Activated T-helper 1 cell treated with anti-CD3 and anti-CD28 coated beads, Interleukin-12 subunit alpha, Interleukin-12 subunit beta, Interleukin-2, Interleukin-4 antibody, amounts not matched to agents 30 ng/mL and 10 ng/mL and 1 ng/mL, durations not matched to agents 14 hours and 24 hours and 36 hours (primary cell): ENCODE measurements at regions not wholly inside any gene's neighbourhood (a gene's known extent, or its start where the extent isn't known, plus 50 kb on each side); places are given as distances from the start of the nearest gene placed in this dataset.

Experiments
- DNase-seq: peaks from one replicate; pipeline ENCODE4 v3.0.0; 2021; ENCODE audit warnings: low spot score
- H3K27ac Mint-ChIP-seq: one replicate; pipeline ENCODE4 v1.8.0; 2021; ENCODE audit warnings: mild to moderate bottlenecking, mixed read lengths
- H3K27me3 Mint-ChIP-seq: one replicate; pipeline ENCODE4 v1.8.0; 2022; ENCODE audit warnings: mild to moderate bottlenecking, moderate library complexity, mixed read lengths; ENCODE audit not compliant: insufficient read depth
- H3K36me3 Mint-ChIP-seq: one replicate; pipeline ENCODE4 v1.8.0; 2021; ENCODE audit warnings: low read depth, mixed read lengths
- H3K4me1 Mint-ChIP-seq: one replicate; pipeline ENCODE4 v1.8.0; 2021; ENCODE audit warnings: low read depth, mixed read lengths
- H3K4me3 Mint-ChIP-seq: one replicate; pipeline ENCODE4 v1.8.0; 2021; ENCODE audit warnings: mild to moderate bottlenecking, moderate library complexity, mixed read lengths
- H3K9me3 Mint-ChIP-seq: one replicate; pipeline ENCODE4 v1.8.0; 2021; ENCODE audit warnings: mixed read lengths
- intact Hi-C: fragments of 100-400 bp; cut with micrococcal nuclease; formaldehyde crosslinking; loops from one replicate; pipeline ENCODE4 v1.15.1; 2024

DNA sequence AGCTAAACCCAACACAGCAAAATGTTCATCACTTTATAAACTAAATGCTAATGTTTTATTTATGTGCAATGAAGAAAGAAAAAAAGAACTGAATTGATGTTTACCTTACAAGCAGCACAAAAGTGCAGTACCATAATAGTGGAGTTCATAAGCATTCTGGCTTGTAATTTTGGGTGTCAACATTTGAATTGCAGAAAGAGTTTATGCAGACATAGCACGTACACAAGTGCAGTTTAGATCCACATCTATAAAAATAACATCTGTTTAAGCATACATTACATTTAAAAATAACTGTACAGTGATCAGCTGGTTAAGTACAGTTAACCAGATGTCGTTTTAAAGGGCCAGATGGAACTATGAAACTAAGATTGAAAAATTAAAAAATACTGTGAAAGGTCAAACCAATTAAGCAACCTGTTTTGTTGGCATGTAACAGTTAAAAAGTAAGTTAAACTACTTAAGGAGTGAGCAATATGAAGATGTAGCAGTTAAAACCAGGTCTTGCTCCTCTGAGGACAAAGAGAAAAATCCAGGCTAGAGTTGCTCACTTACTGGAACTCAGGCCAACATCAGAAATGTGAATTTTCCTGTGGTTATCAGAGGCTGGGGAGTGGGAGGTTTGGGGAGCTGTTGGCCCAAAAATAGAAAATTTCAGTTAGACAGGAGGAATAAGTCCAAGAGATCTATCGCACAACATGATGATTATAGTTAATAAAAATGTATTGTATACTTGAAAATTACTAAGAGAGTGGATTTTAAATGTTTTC is 204.9 kb upstream of the MDFIC2 start:
- no peak overlapping the region for H3K27ac Mint-ChIP-seq
- no peaks in the 10 kb centered on the region for H3K4me1 Mint-ChIP-seq
- H3K36me3 Mint-ChIP-seq, result no peaks in the 10 kb centered on the region
- H3K27me3 Mint-ChIP-seq, result peaks cover 8% of the 10 kb centered on the region
- intact Hi-C loops, result no loop called here
- H3K4me3 Mint-ChIP-seq, result no peak overlapping the region
- no peak for DNase-seq
- H3K9me3 Mint-ChIP-seq, result no peaks in the 10 kb centered on the region

DNA sequence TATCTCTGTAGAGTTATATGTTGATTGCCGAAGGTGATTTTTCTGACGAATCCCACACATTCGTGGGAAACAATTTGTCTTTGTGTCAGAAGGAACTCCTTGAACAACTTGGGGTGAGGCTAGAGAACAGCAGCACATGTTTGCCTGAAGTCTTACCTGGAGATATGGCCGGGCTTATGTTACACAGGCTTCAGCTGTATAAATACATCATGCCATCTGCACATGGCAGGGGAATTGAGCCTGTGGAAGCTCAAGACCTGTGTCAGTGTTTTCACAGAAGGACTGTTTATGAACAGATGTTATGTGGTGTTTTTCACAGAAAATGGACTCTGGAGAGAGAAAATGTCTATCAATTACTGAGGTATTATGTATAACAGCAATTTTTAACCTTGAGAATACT is 203.6 kb upstream of the MDFIC2 start:
- intact Hi-C loops, result no loop called here
- Mint-ChIP-seq H3K27ac (no peak overlapping the region), H3K36me3 (no peaks in the 10 kb centered on the region)

DNA sequence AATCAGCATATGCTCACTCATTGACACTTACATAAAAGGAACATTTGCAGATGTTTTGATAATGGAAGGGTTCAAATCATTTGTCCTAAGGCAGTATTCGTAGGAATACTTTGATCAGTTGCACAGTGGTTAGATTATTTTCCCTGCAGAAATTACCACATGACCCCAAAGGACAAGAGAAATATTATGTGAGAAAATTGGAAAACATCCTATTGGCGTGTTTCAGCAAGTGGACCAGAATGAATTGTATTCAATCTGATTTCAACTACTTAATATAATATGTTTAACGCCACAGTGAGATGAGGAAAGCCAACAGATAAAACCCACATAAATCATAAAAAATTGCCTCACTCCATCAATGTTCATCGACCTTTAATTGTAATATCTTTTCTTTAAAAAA is 195.0 kb upstream of the MDFIC2 start:
- no peaks in the 10 kb centered on the region for H3K36me3 Mint-ChIP-seq

More for the DNA sequence above, 203.6 kb upstream of the MDFIC2 start:
- no peak for DNase-seq
- Mint-ChIP-seq H3K4me3 (no peak overlapping the region), H3K9me3 (no peaks in the 10 kb centered on the region), H3K27me3 (peaks cover 8% of the 10 kb centered on the region), H3K4me1 (no peaks in the 10 kb centered on the region)

DNA sequence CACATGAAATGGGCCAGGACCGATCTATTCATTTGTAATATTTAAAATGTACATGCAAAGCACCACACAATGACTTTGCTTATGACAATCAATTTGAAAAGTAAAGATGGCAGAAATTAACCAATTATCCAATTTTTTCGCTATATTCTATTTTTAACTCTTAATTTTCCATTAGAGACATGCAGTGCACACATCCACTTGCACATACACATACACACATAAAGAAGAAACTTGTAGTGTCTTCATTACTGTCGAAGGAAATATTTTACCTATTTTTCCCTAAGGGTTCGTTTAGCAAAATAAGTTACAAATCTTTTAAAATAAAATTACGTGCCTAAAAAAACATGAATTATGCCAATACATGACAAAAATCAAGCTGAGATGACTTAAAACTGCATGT is 194.3 kb upstream of the MDFIC2 start:
- H3K27me3 Mint-ChIP-seq, result no peaks in the 10 kb centered on the region
- no peaks in the 10 kb centered on the region for H3K9me3 Mint-ChIP-seq
- no peaks in the 10 kb centered on the region for H3K4me1 Mint-ChIP-seq
- H3K4me3 Mint-ChIP-seq, result no peak overlapping the region
- no peak for DNase-seq
- H3K27ac Mint-ChIP-seq, result no peak overlapping the region
- H3K36me3 Mint-ChIP-seq, result no peaks in the 10 kb centered on the region
- intact Hi-C loops, result no loop called here

More for the DNA sequence above, 195.0 kb upstream of the MDFIC2 start:
- Mint-ChIP-seq H3K27me3 (no peaks in the 10 kb centered on the region), H3K4me3 (no peak overlapping the region), H3K4me1 (no peaks in the 10 kb centered on the region), H3K27ac (no peak overlapping the region), H3K9me3 (no peaks in the 10 kb centered on the region)
- intact Hi-C loops, result no loop called here
- DNase-seq, result no peak

DNA sequence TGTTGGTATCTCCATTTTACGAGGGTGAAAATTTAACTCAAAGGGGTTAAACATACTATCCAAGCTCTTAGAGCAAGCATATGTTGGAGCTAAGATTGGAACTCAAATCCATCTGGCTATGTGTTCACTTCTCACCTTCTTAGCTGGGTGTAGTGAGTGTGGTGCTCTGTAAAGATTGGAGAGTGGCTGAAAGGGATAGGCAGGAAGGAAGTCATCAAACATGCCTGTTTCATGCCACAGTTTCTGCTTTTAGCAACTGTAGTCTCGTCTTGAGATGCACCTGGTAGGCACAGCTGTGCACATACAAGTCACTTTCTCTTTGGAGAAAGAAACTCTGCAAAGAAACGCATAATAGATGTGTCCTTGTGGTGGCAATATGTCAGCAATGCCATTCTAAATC is 189.1 kb upstream of the MDFIC2 start:
- Mint-ChIP-seq H3K27me3 (peaks cover 2% of the 10 kb centered on the region), H3K27ac (no peak overlapping the region), H3K9me3 (no peaks in the 10 kb centered on the region), H3K36me3 (no peaks in the 10 kb centered on the region), H3K4me3 (no peak overlapping the region), H3K4me1 (no peaks in the 10 kb centered on the region)
- intact Hi-C loops, result no loop called here
- DNase-seq, result no peak

DNA sequence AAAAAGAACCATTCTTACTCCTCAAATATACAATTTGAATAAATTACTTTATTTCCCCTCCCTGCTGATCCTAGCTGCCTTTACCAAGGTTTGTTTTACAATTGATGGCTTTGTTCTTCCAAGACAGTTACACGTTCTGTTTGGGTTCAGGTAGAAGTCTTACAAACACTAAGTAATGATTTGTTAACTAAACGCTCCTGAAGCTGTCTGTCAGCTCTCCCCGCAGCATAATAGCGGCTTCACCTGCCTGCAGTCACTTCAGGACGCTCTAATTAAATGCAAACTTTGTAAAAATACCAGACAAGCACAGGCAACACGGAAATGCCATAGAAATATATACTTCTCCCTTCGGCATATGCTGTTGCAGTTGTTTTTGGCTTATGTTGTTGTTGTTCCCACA is 176.4 kb upstream of the MDFIC2 start:
- intact Hi-C loops, result no loop called here
- no peak overlapping the region for H3K27ac Mint-ChIP-seq
- DNase-seq, result no peak
- H3K36me3 Mint-ChIP-seq, result no peaks in the 10 kb centered on the region
- H3K9me3 Mint-ChIP-seq, result no peaks in the 10 kb centered on the region
- H3K4me3 Mint-ChIP-seq, result no peak overlapping the region
- H3K27me3 Mint-ChIP-seq, result peaks cover 5% of the 10 kb centered on the region
- H3K4me1 Mint-ChIP-seq, result no peaks in the 10 kb centered on the region

DNA sequence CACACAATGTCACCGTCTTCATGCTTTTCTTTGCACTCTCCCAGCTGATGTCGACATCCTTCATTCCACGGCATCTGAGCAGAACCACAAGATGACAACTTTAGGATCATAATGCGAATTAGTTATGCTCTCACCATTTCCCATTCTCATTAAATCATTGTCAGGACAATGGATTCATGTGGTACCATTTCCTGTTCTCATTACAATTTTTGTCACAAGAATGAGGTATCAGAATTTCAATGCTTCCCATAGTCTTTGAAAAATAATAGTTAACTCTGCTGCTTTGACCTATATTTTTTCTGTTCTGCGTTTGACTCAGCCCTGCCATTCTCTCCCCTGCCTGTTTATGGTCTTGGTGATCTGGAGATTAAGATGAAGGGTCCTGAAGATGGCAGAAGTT is 175.7 kb upstream of the MDFIC2 start:
- H3K4me1 Mint-ChIP-seq, result no peaks in the 10 kb centered on the region
- H3K27ac Mint-ChIP-seq, result no peak overlapping the region
- H3K9me3 Mint-ChIP-seq, result no peaks in the 10 kb centered on the region
- no peak overlapping the region for H3K4me3 Mint-ChIP-seq
- H3K36me3 Mint-ChIP-seq, result no peaks in the 10 kb centered on the region
- no peak for DNase-seq
- intact Hi-C loops, result no loop called here
- peaks cover 5% of the 10 kb centered on the region for H3K27me3 Mint-ChIP-seq

DNA sequence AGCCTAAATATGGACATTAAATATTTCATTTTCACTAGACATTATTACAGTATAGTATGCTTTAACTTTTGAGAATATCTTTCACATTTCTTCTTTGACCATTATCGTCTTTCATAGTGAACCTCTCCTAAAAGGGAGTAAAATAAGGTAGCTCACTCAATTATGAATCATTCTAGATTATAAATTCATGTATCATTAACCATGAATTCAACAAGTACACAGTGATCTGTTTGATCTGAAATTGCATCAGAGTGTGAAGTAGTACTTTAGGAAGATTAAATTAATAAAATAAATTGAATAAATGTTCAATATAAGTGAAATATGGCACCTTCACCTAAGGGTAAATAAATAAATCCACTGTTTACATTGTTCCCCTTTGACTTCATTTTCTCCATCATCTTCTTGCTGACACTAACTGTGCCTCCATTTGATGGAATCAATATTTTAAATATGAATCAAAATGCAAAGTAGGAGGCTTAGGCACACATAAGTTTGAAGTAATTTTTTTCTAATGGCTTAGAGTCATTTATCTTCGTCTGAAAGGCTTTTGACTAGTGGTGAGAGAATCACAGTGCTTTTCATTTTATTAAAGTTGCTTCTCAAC is 174.1 kb upstream of the MDFIC2 start:
- intact Hi-C loops, result no loop called here
- Mint-ChIP-seq H3K27me3 (peaks cover 3% of the 10 kb centered on the region), H3K27ac (no peak overlapping the region), H3K4me1 (no peaks in the 10 kb centered on the region), H3K4me3 (no peak overlapping the region), H3K36me3 (no peaks in the 10 kb centered on the region), H3K9me3 (no peaks in the 10 kb centered on the region)
- DNase-seq, result no peak

DNA sequence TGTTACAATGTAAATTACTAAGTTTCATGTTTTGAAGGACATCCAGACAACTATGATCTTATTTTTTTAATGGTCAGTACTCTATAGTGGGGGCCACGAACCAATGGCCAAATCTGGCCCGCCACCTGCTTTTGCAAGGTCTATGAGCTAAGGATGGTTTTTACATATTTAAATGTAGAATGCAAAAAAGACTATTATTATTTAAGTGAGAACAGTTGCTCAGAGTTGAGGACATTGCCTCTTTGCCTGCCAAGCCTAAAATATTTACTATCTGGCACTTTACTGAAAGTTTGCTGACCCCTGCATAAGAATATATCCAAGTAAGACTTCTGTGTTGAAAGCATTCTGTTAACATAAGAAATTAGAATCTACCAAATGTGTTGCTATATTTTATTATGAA is 163.7 kb upstream of the MDFIC2 start:
- no peaks in the 10 kb centered on the region for H3K36me3 Mint-ChIP-seq
- no peak overlapping the region for H3K4me3 Mint-ChIP-seq
- no peaks in the 10 kb centered on the region for H3K9me3 Mint-ChIP-seq
- H3K27me3 Mint-ChIP-seq, result peaks cover 2% of the 10 kb centered on the region
- no peaks in the 10 kb centered on the region for H3K4me1 Mint-ChIP-seq
- intact Hi-C loops, result no loop called here
- no peak overlapping the region for H3K27ac Mint-ChIP-seq
- DNase-seq, result no peak

DNA sequence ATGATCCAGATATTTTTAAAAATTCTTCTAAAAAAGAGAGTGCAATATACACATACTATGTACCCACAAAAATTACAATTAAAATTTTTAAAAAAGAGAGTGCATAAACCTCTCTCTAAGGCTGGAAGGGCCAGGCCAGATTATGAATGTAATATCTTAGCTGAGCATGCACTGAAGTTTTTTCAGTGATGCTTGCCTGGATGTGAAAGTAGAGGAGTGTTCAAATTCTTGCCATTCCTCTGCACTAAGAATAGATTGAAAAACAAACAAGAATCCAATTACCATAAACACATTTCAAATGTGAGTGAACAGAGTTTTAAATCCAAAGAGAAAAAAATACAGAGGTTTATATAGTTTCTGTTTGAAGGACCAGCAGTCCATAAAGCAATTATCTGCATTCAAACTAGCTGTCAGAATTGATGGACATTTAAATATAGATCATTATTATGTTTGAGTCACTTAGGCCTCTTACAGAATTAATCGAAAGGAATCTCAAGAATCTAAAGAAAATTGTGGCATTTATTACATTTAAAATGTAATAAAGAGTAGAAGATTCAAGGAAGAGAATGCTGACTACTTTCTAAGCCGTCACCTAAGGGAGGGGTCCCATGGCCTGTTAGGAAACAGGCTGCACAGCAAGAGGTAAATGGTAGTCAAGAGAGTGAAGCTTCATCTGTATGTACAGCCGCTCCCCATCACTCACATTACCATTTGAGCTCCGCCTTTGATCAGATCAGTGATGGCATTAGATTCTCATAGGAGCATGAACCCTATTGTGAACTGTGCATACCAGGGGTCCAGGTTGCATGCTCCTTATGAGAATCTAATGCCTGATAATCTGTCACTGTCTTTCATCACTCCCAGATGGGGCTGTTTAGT is 159.3 kb upstream of the MDFIC2 start:
- intact Hi-C loops, result no loop called here
- peaks cover 2% of the 10 kb centered on the region for H3K27me3 Mint-ChIP-seq
- no peaks in the 10 kb centered on the region for H3K36me3 Mint-ChIP-seq
- H3K4me3 Mint-ChIP-seq, result no peak overlapping the region
- DNase-seq, result no peak
- H3K9me3 Mint-ChIP-seq, result no peaks in the 10 kb centered on the region
- H3K27ac Mint-ChIP-seq, result no peak overlapping the region
- no peaks in the 10 kb centered on the region for H3K4me1 Mint-ChIP-seq

DNA sequence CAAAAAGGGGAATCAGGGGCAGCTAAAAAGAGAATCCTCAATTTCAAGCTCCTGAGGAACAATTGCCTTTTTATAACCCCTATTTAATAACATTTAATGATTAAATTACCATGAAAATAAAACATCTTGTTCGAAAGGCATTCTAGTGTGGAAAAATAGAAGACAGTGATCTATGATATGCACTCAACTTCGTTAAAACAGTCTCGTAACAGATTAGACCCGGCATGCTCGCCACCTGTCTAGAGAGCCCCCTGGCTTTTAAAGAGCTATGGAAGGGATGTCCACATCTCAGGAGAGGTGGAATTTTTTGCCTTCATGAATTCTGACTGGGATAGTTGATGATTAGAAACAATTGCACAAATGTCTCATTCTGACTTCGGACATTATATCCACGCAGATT is 153.7 kb upstream of the MDFIC2 start:
- Mint-ChIP-seq H3K4me1 (no peaks in the 10 kb centered on the region), H3K36me3 (no peaks in the 10 kb centered on the region), H3K27me3 (peaks cover 3% of the 10 kb centered on the region), H3K4me3 (no peak overlapping the region), H3K9me3 (no peaks in the 10 kb centered on the region), H3K27ac (no peak overlapping the region)
- no peak for DNase-seq
- intact Hi-C loops, result no loop called here

DNA sequence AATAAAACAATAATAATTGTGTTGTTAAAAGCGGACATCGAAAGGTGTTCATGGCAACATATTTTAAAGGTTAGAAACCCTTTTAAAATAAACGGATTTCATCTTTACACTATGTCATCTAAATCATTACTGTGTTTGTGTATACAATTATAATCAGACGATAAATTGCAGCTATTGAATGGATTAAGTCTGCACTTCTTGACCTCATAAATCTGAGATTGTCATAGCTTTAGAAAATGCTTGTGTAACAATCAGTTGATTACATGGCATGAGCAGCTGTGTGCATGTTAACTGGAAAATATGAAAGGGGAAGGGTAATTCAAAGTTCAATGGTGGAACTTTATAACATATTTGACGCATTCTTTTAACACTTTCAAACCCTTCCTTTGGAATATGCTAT is 152.4 kb upstream of the MDFIC2 start:
- H3K36me3 Mint-ChIP-seq, result no peaks in the 10 kb centered on the region
- intact Hi-C loops, result no loop called here
- H3K4me3 Mint-ChIP-seq, result no peak overlapping the region
- DNase-seq, result no peak
- H3K9me3 Mint-ChIP-seq, result no peaks in the 10 kb centered on the region
- peaks cover 3% of the 10 kb centered on the region for H3K27me3 Mint-ChIP-seq
- H3K4me1 Mint-ChIP-seq, result no peaks in the 10 kb centered on the region
- no peak overlapping the region for H3K27ac Mint-ChIP-seq

DNA sequence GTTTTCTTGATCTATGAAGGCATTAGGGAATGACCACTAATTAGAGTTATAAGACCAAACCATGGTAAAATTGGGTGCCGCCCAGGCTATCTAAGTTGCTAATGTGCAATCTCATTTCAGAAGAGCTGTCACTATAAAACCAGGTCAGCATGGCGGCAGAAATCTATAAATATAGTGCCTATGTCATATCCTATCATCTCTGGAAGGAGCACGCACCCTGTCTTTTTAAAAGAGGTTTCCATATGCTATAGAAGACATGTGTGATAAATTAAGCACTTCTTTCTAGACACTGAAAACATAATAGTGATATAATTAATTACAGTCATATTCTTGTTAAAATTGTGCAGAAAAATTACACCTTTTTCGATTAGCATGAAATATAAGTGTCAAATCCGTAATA is 152.0 kb upstream of the MDFIC2 start:
- DNase-seq, result no peak
- H3K27me3 Mint-ChIP-seq, result peaks cover 3% of the 10 kb centered on the region
- intact Hi-C loops, result no loop called here
- no peaks in the 10 kb centered on the region for H3K9me3 Mint-ChIP-seq
- no peaks in the 10 kb centered on the region for H3K4me1 Mint-ChIP-seq
- no peak overlapping the region for H3K4me3 Mint-ChIP-seq
- no peaks in the 10 kb centered on the region for H3K36me3 Mint-ChIP-seq
- no peak overlapping the region for H3K27ac Mint-ChIP-seq
